ENCODE measurements at regions not wholly inside any gene's neighbourhood (a gene's known extent, or its start where the extent isn't known, plus 50 kb on each side); places are given as distances from the start of the nearest gene placed in this dataset.

- DNase-seq, result no peak
Measured at GRCh38 chr10:14389981-14390590, 59.4 kb upstream of the FRMD4A start.

GRCh38 chr10:14385596-14386593, 55.2 kb upstream of the FRMD4A start:
- DNase-seq, result peak; percentile 88

GRCh38 chr10:14384915-14385314, 54.2 kb upstream of the FRMD4A start:
- no peak for DNase-seq

- DNase-seq, result peak; percentile 27
Measured at GRCh38 chr10:14384116-14384730, 53.5 kb upstream of the FRMD4A start.

GRCh38 chr10:14383266-14383665, 52.5 kb upstream of the FRMD4A start:
- DNase-seq, result peak; percentile 42

- no peak for DNase-seq
Measured at GRCh38 chr10:14382531-14382930, 51.8 kb upstream of the FRMD4A start.

- no peak for DNase-seq
Measured at GRCh38 chr10:14382022-14382421, 51.3 kb upstream of the FRMD4A start.

- DNase-seq, result no peak
Measured at GRCh38 chr10:14381475-14381874, 50.8 kb upstream of the FRMD4A start.

- DNase-seq, result no peak
Measured at GRCh38 chr10:14380746-14381145, 50.0 kb upstream of the FRMD4A start.
